Thyroid gland (tissue), 4 donors: ENCODE measurements at regions not wholly inside any gene's neighbourhood (a gene's known extent, or its start where the extent isn't known, plus 50 kb on each side); places are given as distances from the start of the nearest gene placed in this dataset.
"Not testable (repeated sequence)": the region's sequence is repeated elsewhere in the genome, so short reads cannot be mapped to it uniquely, and the experiment has no call there.

ENCODE experiments used
- POLR2A ChIP-seq, 2 donors: fragments of 450-650 bp; IDR thresholded peaks; one replicate each; pipeline ENCODE4 v1.6.1; 2017; ENCODE audit warnings: antibody characterized with exemption in 2 of 2, mild to moderate bottlenecking in 2 of 2, moderate library complexity in 1 of 2
- TF ChIP-seq, protein P1 (sequence below), 6 experiments: fragments of 200-600 bp in 3 of 6; fragments of 450-650 bp in 3 of 6; sonication (generic) in 3 of 6; IDR thresholded peaks; one replicate each; pipeline ENCODE4 v1.5.1; 2016 to 2019; ENCODE audit warnings: antibody characterized with exemption in 6 of 6, mild to moderate bottlenecking in 2 of 6, inconsistent platforms in 1 of 6, moderate library complexity in 1 of 6

DNA sequence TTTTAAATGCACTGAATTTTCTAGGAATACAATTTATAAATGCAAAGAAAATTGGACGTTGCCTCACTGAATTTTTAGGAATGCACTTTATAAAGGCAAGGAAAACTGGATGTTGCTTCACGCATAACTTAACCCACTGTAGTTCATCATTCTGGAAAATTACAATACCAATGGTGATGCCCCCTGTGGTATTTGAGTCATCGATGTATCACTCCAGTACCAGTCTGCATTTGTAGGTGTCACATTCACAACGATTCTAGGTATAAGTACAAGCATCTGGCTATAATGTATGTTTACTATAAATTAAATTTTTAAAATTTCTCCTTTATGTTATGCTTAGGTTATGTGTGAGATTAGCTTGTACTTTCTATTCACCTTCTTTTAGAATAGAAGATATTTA is 320.5 kb downstream of the GOLGA6L6 start:
- TF ChIP-seq POLR2A (IDR thresholded peaks at IDR 0.05) = not testable (repeated sequence)
- TF ChIP-seq, protein P1, sequence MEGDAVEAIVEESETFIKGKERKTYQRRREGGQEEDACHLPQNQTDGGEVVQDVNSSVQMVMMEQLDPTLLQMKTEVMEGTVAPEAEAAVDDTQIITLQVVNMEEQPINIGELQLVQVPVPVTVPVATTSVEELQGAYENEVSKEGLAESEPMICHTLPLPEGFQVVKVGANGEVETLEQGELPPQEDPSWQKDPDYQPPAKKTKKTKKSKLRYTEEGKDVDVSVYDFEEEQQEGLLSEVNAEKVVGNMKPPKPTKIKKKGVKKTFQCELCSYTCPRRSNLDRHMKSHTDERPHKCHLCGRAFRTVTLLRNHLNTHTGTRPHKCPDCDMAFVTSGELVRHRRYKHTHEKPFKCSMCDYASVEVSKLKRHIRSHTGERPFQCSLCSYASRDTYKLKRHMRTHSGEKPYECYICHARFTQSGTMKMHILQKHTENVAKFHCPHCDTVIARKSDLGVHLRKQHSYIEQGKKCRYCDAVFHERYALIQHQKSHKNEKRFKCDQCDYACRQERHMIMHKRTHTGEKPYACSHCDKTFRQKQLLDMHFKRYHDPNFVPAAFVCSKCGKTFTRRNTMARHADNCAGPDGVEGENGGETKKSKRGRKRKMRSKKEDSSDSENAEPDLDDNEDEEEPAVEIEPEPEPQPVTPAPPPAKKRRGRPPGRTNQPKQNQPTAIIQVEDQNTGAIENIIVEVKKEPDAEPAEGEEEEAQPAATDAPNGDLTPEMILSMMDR (IDR thresholded peaks at IDR 0.05) = not testable (repeated sequence)
